ENCODE measurements at regions not wholly inside any gene's neighbourhood (a gene's known extent, or its start where the extent isn't known, plus 50 kb on each side); places are given as distances from the start of the nearest gene placed in this dataset.

DNA sequence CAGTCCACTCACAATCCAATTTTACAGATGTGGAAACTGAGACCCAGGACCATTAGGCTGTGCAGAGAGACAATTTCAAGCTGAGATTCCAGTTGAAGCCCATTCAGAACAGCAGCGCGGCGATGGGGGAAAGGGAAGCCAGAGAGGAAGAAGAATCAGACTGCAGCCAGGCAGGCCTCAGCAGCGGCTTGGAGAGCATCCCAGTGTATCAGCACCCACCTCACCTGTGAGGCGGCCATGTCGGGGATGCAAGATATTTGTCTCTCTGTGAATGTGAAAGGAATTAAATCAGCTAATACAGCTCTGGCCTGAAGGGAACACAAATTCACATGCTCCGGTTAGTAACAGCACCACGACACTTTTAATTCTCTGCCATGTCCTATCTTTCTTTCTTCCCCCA, 198.0 kb upstream of the SOX11 start:
- no peaks in the 10 kb centered on the region for H3K9me3 ChIP-seq (ENCODE audit: insufficient read depth, low read length)
- H3K9ac ChIP-seq (ENCODE audit: insufficient read length, low read depth): no peak overlapping the region

GRCh38 chr2:5495586-5495985, 196.6 kb upstream of the SOX11 start:
- no peak for DNase-seq (ENCODE audit: low read depth, low spot score)
- TF ChIP-seq ZNF274 (IDR thresholded peaks at IDR 0.05; ENCODE audit: low read depth, low read length) (no peak), SUZ12 (IDR thresholded peaks at IDR 0.05; ENCODE audit: extremely low read depth, insufficient read depth, insufficient read length) (no peak), YY1 (IDR thresholded peaks at IDR 0.05; ENCODE audit: insufficient read depth, insufficient read length) (no peak)
- Histone ChIP-seq H3K9me3 (ENCODE audit: insufficient read depth, low read length) (no peaks in the 10 kb centered on the region), H3K36me3 (ENCODE audit: insufficient read depth, insufficient read length, low read length) (no peaks in the 10 kb centered on the region), H3K9ac (ENCODE audit: insufficient read length, low read depth) (no peak overlapping the region), H3K4me3 (ENCODE audit: insufficient read length, low read depth) (no peak overlapping the region), H3K27me3 (ENCODE audit: insufficient read depth, insufficient read length) (no peaks in the 10 kb centered on the region), H3K4me1 (ENCODE audit: insufficient read depth, insufficient read length) (no peaks in the 10 kb centered on the region)

More for the DNA sequence above, 198.0 kb upstream of the SOX11 start:
- Histone ChIP-seq H3K36me3 (ENCODE audit: insufficient read depth, insufficient read length, low read length) (no peaks in the 10 kb centered on the region), H3K4me3 (ENCODE audit: insufficient read length, low read depth) (no peak overlapping the region), H3K4me1 (ENCODE audit: insufficient read depth, insufficient read length) (no peaks in the 10 kb centered on the region), H3K27me3 (ENCODE audit: insufficient read depth, insufficient read length) (no peaks in the 10 kb centered on the region)
- no peak for TF ChIP-seq ZNF274 (IDR thresholded peaks at IDR 0.05; ENCODE audit: low read depth, low read length)
- no peak for TF ChIP-seq SUZ12 (IDR thresholded peaks at IDR 0.05; ENCODE audit: extremely low read depth, insufficient read depth, insufficient read length)
- no peak for TF ChIP-seq YY1 (IDR thresholded peaks at IDR 0.05; ENCODE audit: insufficient read depth, insufficient read length)
- no peak for DNase-seq (ENCODE audit: low read depth, low spot score)

- no peak for DNase-seq (ENCODE audit: low read depth, low spot score)
- H3K9ac ChIP-seq (ENCODE audit: insufficient read length, low read depth): no peak overlapping the region
- H3K27me3 ChIP-seq (ENCODE audit: insufficient read depth, insufficient read length): no peaks in the 10 kb centered on the region
- H3K4me3 ChIP-seq (ENCODE audit: insufficient read length, low read depth): no peak overlapping the region
- no peaks in the 10 kb centered on the region for H3K4me1 ChIP-seq (ENCODE audit: insufficient read depth, insufficient read length)
- no peak for TF ChIP-seq ZNF274 (IDR thresholded peaks at IDR 0.05; ENCODE audit: low read depth, low read length)
- TF ChIP-seq YY1 (IDR thresholded peaks at IDR 0.05; ENCODE audit: insufficient read depth, insufficient read length): no peak
- no peak for TF ChIP-seq SUZ12 (IDR thresholded peaks at IDR 0.05; ENCODE audit: extremely low read depth, insufficient read depth, insufficient read length)
- H3K9me3 ChIP-seq (ENCODE audit: insufficient read depth, low read length): no peaks in the 10 kb centered on the region
- no peaks in the 10 kb centered on the region for H3K36me3 ChIP-seq (ENCODE audit: insufficient read depth, insufficient read length, low read length)
Observed at GRCh38 chr2:5497874-5498273, 194.3 kb upstream of the SOX11 start.

- no peak for TF ChIP-seq ZNF274 (IDR thresholded peaks at IDR 0.05; ENCODE audit: low read depth, low read length)
- DNase-seq (ENCODE audit: low read depth, low spot score): no peak
- Histone ChIP-seq H3K27me3 (ENCODE audit: insufficient read depth, insufficient read length) (no peaks in the 10 kb centered on the region), H3K4me3 (ENCODE audit: insufficient read length, low read depth) (no peak overlapping the region), H3K9me3 (ENCODE audit: insufficient read depth, low read length) (no peaks in the 10 kb centered on the region), H3K36me3 (ENCODE audit: insufficient read depth, insufficient read length, low read length) (no peaks in the 10 kb centered on the region), H3K9ac (ENCODE audit: insufficient read length, low read depth) (no peak overlapping the region), H3K4me1 (ENCODE audit: insufficient read depth, insufficient read length) (no peaks in the 10 kb centered on the region)
Observed at GRCh38 chr2:5501807-5502206, 190.4 kb upstream of the SOX11 start.

- Histone ChIP-seq H3K4me1 (ENCODE audit: insufficient read depth, insufficient read length) (peaks cover 1% of the 10 kb centered on the region), H3K4me3 (ENCODE audit: insufficient read length, low read depth) (no peak overlapping the region), H3K36me3 (ENCODE audit: insufficient read depth, insufficient read length, low read length) (no peaks in the 10 kb centered on the region), H3K9ac (ENCODE audit: insufficient read length, low read depth) (no peak overlapping the region), H3K9me3 (ENCODE audit: insufficient read depth, low read length) (no peaks in the 10 kb centered on the region), H3K27me3 (ENCODE audit: insufficient read depth, insufficient read length) (no peaks in the 10 kb centered on the region)
- no peak for DNase-seq (ENCODE audit: low read depth, low spot score)
- no peak for TF ChIP-seq YY1 (IDR thresholded peaks at IDR 0.05; ENCODE audit: insufficient read depth, insufficient read length)
Observed at GRCh38 chr2:5502385-5502784, 189.8 kb upstream of the SOX11 start.

DNA sequence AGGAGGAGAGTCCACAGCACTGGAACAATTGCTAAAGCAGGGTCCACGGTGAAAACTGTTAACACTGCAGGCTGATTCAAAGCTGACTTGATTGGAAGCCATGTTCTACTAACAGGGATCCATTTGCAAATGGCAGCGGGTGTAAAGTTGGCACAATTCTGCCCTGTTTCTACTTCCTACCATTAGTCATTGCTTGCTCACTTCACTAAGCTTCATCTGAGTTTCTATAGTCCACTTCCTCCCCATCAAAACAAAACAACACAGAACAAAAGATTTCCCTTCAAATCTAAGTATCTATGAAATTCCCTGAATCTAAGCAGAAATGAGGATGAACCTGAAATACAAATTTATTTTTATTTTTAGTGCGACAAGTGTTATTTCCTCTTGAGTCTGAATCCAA, 187.4 kb upstream of the SOX11 start:
- no peak overlapping the region for H3K9ac ChIP-seq (ENCODE audit: insufficient read length, low read depth)
- H3K27me3 ChIP-seq (ENCODE audit: insufficient read depth, insufficient read length): no peaks in the 10 kb centered on the region
- no peaks in the 10 kb centered on the region for H3K9me3 ChIP-seq (ENCODE audit: insufficient read depth, low read length)
- H3K4me1 ChIP-seq (ENCODE audit: insufficient read depth, insufficient read length): peaks cover 3% of the 10 kb centered on the region
- no peaks in the 10 kb centered on the region for H3K36me3 ChIP-seq (ENCODE audit: insufficient read depth, insufficient read length, low read length)
- no peak overlapping the region for H3K4me3 ChIP-seq (ENCODE audit: insufficient read length, low read depth)
- no peak for DNase-seq (ENCODE audit: low read depth, low spot score)
- TF ChIP-seq ZNF274 (IDR thresholded peaks at IDR 0.05; ENCODE audit: low read depth, low read length) (no peak), YY1 (IDR thresholded peaks at IDR 0.05; ENCODE audit: insufficient read depth, insufficient read length) (no peak), SUZ12 (IDR thresholded peaks at IDR 0.05; ENCODE audit: extremely low read depth, insufficient read depth, insufficient read length) (no peak)

GRCh38 chr2:5507367-5507766, 184.8 kb upstream of the SOX11 start:
- no peaks in the 10 kb centered on the region for H3K36me3 ChIP-seq (ENCODE audit: insufficient read depth, insufficient read length, low read length)
- no peaks in the 10 kb centered on the region for H3K9me3 ChIP-seq (ENCODE audit: insufficient read depth, low read length)
- TF ChIP-seq SUZ12 (IDR thresholded peaks at IDR 0.05; ENCODE audit: extremely low read depth, insufficient read depth, insufficient read length) (no peak), ZNF274 (IDR thresholded peaks at IDR 0.05; ENCODE audit: low read depth, low read length) (no peak), YY1 (IDR thresholded peaks at IDR 0.05; ENCODE audit: insufficient read depth, insufficient read length) (no peak)
- H3K27me3 ChIP-seq (ENCODE audit: insufficient read depth, insufficient read length): no peaks in the 10 kb centered on the region
- no peak overlapping the region for H3K4me3 ChIP-seq (ENCODE audit: insufficient read length, low read depth)
- DNase-seq (ENCODE audit: low read depth, low spot score): no peak
- no peak overlapping the region for H3K9ac ChIP-seq (ENCODE audit: insufficient read length, low read depth)
- H3K4me1 ChIP-seq (ENCODE audit: insufficient read depth, insufficient read length): peaks cover 3% of the 10 kb centered on the region

DNA sequence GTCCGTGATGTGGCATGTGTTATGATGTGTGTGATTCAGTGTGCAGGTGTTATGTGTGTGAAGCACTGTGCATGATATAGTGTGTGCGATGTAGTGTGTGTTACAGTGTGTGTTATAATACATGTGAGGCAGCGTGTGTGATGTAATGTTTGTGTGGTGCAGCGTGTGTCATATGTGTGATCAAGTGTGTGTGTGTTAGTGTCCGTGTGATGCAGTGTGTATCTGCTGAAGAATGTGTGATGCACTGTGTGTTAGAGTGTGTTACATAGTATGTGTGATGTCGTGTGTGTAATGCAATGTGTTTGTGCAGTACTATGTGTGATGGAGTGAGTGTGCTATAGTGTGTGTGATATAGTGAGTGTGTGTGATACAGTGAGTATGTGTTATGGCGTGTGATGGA, 182.8 kb upstream of the SOX11 start:
- Histone ChIP-seq H3K9ac (ENCODE audit: insufficient read length, low read depth) (no peak overlapping the region), H3K27me3 (ENCODE audit: insufficient read depth, insufficient read length) (no peaks in the 10 kb centered on the region), H3K9me3 (ENCODE audit: insufficient read depth, low read length) (no peaks in the 10 kb centered on the region), H3K4me1 (ENCODE audit: insufficient read depth, insufficient read length) (peaks cover 3% of the 10 kb centered on the region), H3K36me3 (ENCODE audit: insufficient read depth, insufficient read length, low read length) (no peaks in the 10 kb centered on the region), H3K4me3 (ENCODE audit: insufficient read length, low read depth) (no peak overlapping the region)
- TF ChIP-seq ZNF274 (IDR thresholded peaks at IDR 0.05; ENCODE audit: low read depth, low read length) (no peak), SUZ12 (IDR thresholded peaks at IDR 0.05; ENCODE audit: extremely low read depth, insufficient read depth, insufficient read length) (no peak)
- no peak for DNase-seq (ENCODE audit: low read depth, low spot score)
